ENCODE measurements at regions not wholly inside any gene's neighbourhood (a gene's known extent, or its start where the extent isn't known, plus 50 kb on each side); places are given as distances from the start of the nearest gene placed in this dataset.

DNA sequence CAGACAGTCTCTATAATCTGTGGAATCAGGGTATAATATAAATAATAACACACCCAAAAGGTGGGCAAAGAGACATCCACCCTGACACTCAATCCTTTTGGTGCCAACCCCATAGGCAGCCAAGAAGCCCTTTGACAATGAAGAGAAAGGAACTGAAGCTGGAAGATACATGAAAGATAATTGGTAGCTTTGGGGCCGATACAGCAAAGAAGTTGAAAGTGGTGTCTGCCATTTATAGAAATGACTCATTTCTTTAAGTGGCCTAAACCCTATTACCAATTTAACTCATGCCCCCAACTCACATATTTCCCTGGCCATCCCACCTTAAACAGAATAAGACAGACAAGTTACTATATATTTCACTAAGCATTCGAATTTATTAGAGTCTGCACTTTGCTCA is 167.0 kb downstream of the ZC3H11B start (continued):
- TF ChIP-seq KDM1A (IDR thresholded peaks at IDR 0.05; ENCODE audit: borderline replicate concordance, low read length), result no peak
- no peak for TF ChIP-seq CHD2 (IDR thresholded peaks at IDR 0.05; ENCODE audit: low read length)
- TF ChIP-seq, protein P1, sequence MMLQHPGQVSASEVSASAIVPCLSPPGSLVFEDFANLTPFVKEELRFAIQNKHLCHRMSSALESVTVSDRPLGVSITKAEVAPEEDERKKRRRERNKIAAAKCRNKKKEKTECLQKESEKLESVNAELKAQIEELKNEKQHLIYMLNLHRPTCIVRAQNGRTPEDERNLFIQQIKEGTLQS (IDR thresholded peaks at IDR 0.05; ENCODE audit: insufficient read depth, low read depth, low read length), result no peak
- no peak for TF ChIP-seq MAFK (IDR thresholded peaks at IDR 0.05; ENCODE audit: low read depth, low read length)
- TF ChIP-seq, protein P2, sequence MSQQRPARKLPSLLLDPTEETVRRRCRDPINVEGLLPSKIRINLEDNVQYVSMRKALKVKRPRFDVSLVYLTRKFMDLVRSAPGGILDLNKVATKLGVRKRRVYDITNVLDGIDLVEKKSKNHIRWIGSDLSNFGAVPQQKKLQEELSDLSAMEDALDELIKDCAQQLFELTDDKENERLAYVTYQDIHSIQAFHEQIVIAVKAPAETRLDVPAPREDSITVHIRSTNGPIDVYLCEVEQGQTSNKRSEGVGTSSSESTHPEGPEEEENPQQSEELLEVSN (IDR thresholded peaks at IDR 0.05), result no peak
